ENCODE measurements at regions not wholly inside any gene's neighbourhood (a gene's known extent, or its start where the extent isn't known, plus 50 kb on each side); places are given as distances from the start of the nearest gene placed in this dataset.

DNA sequence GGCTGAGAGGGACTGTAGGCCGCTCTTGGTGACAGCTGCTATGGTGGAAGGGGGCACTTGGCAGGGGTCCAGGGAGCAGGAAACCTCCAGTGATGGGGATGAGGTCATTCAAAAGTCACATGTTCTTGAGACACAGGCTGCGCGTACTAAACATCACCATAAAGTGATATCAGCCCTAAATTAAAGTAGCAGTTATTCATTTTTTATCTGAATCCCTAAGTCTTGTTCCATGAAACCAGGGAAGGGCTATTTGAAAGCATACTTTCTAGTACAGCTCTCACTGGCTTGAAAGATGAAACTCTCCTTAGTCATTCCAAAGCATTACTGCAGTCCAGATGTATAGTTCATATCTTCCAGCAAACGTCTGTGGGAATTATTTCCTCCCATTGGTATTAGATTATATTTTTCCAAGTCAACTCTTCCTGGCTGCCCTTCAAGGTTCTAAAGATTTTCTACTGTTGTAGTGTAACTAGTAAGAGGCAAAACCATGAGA, 373.1 kb downstream of the CD109 start:
- intact Hi-C loops (cut with DNase I; ENCODE audit: low total_unique reads) = no loop called here
- no peaks in the 10 kb centered on the region for H3K4me1 ChIP-seq
- H3K9me3 ChIP-seq = no peaks in the 10 kb centered on the region
- no peak overlapping the region for H3K27ac ChIP-seq
- no peak for DNase-seq
- no peaks in the 10 kb centered on the region for H3K27me3 ChIP-seq
- no peaks in the 10 kb centered on the region for H3K36me3 ChIP-seq
- TF ChIP-seq POLR2A (IDR thresholded peaks at IDR 0.05) = no peak
- TF ChIP-seq, protein P1, sequence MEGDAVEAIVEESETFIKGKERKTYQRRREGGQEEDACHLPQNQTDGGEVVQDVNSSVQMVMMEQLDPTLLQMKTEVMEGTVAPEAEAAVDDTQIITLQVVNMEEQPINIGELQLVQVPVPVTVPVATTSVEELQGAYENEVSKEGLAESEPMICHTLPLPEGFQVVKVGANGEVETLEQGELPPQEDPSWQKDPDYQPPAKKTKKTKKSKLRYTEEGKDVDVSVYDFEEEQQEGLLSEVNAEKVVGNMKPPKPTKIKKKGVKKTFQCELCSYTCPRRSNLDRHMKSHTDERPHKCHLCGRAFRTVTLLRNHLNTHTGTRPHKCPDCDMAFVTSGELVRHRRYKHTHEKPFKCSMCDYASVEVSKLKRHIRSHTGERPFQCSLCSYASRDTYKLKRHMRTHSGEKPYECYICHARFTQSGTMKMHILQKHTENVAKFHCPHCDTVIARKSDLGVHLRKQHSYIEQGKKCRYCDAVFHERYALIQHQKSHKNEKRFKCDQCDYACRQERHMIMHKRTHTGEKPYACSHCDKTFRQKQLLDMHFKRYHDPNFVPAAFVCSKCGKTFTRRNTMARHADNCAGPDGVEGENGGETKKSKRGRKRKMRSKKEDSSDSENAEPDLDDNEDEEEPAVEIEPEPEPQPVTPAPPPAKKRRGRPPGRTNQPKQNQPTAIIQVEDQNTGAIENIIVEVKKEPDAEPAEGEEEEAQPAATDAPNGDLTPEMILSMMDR (IDR thresholded peaks at IDR 0.05) = no peak
- H3K4me3 ChIP-seq = no peak overlapping the region

DNA sequence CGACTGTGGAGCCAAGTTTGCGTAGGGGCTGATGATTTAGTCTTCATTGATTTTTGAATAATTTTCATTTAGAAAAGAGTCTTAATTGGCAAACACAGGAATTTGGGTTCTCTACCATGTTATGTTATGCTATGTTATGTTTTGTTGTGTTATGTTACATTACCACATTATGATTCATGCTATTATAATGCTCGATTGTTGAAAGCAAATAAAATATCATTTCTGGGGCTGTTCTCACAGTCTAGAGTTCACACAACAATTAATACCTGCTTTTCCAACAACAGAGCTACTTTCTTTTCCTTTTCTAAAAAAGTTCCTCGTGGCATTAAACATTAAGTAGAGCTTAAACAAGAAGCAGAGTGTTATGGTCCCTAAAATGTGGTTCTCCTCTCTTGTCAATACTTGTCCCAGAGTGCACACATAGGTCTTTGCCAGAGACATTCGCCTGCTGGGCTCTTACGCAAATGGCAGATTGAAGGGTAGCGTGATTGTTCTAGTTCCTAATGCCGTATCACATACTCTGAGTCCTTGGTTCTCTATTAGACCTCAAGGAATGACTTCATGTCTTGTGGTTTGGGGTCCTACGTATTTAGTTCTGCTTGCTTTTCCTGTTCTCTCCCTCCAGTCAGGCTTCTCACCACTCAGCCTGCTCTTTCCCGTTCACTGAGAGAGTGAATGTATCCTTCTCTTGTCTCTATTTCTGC, 370.3 kb downstream of the CD109 start:
- H3K4me1 ChIP-seq = no peaks in the 10 kb centered on the region
- no peak for DNase-seq
- intact Hi-C loops (cut with DNase I; ENCODE audit: low total_unique reads) = no loop called here
- H3K4me3 ChIP-seq = no peak overlapping the region
- H3K9me3 ChIP-seq = no peaks in the 10 kb centered on the region
- H3K27ac ChIP-seq = no peak overlapping the region
- H3K27me3 ChIP-seq = no peaks in the 10 kb centered on the region
- no peaks in the 10 kb centered on the region for H3K36me3 ChIP-seq
- TF ChIP-seq, protein P1 (IDR thresholded peaks at IDR 0.05) = no peak
- TF ChIP-seq POLR2A (IDR thresholded peaks at IDR 0.05) = no peak

DNA sequence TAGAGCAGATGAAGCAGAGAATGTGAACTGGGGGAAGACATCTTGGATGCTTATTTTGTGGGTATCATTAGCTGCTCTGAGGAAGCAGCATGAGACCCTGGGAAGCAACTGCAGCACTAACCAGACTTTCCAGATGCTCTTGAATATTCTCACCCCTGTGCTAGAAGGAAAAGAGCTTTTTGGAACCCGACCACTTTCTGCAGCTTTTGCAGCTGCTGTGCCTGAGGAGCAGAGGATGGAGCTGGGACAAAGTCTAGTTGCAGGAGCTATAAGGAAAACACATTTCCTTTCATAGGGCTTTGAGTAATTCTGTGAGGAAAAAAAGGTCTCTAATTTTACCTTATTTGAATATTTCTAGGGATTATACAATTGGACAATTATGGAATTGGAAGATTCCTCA, 369.7 kb downstream of the CD109 start:
- H3K27me3 ChIP-seq = no peaks in the 10 kb centered on the region
- TF ChIP-seq, protein P1 (IDR thresholded peaks at IDR 0.05) = no peak
- no peak for TF ChIP-seq POLR2A (IDR thresholded peaks at IDR 0.05)
- no peak overlapping the region for H3K4me3 ChIP-seq
- intact Hi-C loops (cut with DNase I; ENCODE audit: low total_unique reads) = no loop called here
- H3K4me1 ChIP-seq = no peaks in the 10 kb centered on the region
- no peak overlapping the region for H3K27ac ChIP-seq
- no peaks in the 10 kb centered on the region for H3K9me3 ChIP-seq
- no peak for DNase-seq
- no peaks in the 10 kb centered on the region for H3K36me3 ChIP-seq

DNA sequence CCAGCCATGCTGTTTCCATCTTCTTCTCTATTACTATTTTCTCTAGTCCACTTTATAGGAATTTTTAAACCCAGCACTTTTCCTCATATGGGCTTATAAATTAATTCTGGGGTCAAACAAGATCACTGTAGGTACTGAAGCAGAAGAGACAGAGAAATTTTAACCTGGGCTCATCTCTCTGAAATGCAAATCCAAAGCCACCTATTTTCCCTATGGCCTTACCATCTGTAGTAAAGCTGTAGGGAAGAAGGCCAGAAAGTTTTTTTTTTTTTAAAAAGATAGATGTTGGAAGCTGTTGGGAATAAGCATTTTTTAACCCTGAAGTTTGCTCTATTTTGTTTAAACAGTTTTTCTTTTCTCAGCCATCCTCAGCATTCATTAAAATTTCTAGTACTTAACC, 367.4 kb downstream of the CD109 start:
- Histone ChIP-seq H3K9me3 (no peaks in the 10 kb centered on the region), H3K27ac (no peak overlapping the region), H3K4me1 (no peaks in the 10 kb centered on the region), H3K36me3 (no peaks in the 10 kb centered on the region), H3K27me3 (no peaks in the 10 kb centered on the region), H3K4me3 (no peak overlapping the region)
- TF ChIP-seq, protein P1 (IDR thresholded peaks at IDR 0.05) = no peak
- TF ChIP-seq POLR2A (IDR thresholded peaks at IDR 0.05) = no peak
- intact Hi-C loops (cut with DNase I; ENCODE audit: low total_unique reads) = no loop called here
- no peak for DNase-seq

DNA sequence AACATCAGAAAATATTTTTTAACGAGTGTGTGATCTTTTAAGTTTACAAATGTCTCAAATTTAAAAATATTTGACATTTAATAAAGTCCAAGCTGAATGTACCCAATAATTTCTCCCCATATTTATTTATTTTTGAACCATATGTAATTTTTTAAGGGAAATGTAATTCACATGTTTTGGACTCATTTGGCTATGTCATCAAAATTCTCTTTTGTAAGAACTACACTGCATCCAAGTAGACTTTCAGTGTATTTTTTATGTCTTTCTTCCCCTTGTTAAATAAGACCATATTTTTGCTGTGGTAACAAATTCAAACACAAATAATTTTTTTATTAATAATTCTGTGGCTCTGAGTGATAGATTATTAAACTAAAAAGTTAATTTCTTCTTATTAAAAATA, 365.2 kb downstream of the CD109 start:
- Histone ChIP-seq H3K27me3 (no peaks in the 10 kb centered on the region), H3K9me3 (no peaks in the 10 kb centered on the region), H3K36me3 (peaks cover 0 to 4% of the 10 kb centered on the region in 2 donors), H3K4me1 (no peaks in the 10 kb centered on the region), H3K4me3 (no peak overlapping the region), H3K27ac (no peak overlapping the region)
- no peak for DNase-seq
- intact Hi-C loops (cut with DNase I; ENCODE audit: low total_unique reads) = no loop called here
- TF ChIP-seq, protein P1 (IDR thresholded peaks at IDR 0.05) = no peak
- TF ChIP-seq POLR2A (IDR thresholded peaks at IDR 0.05) = no peak

Data from uterus (tissue), 3 donors.